Neural progenitor cell (in vitro differentiated cells): ENCODE measurements at regions not wholly inside any gene's neighbourhood (a gene's known extent, or its start where the extent isn't known, plus 50 kb on each side); places are given as distances from the start of the nearest gene placed in this dataset.

Source experiments
- DNase-seq: peaks from one replicate; pipeline ENCODE4 v3.0.0-alpha.2; 2016; ENCODE audit warnings: low spot score
- H2AFZ ChIP-seq: fragments of 200-600 bp; sonication (generic); replicated peaks from 2 replicates; pipeline ENCODE4 v1.6.1; 2016; ENCODE audit warnings: antibody characterized with exemption
- H3F3A ChIP-seq: fragments of 200-600 bp; sonication (generic); 2 replicates; pipeline ENCODE4 v1.6.1; 2016; ENCODE audit warnings: antibody characterized with exemption, low read depth
- H3K27ac ChIP-seq: fragments of 200-600 bp; sonication (generic); 2 replicates; pipeline ENCODE4 v1.5.1; 2016; ENCODE audit warnings: mild to moderate bottlenecking
- H3K27me3 ChIP-seq: fragments of 200-600 bp; sonication (generic); 2 replicates; pipeline ENCODE4 v1.6.1; 2016; ENCODE audit warnings: mild to moderate bottlenecking, moderate library complexity
- H3K36me3 ChIP-seq: fragments of 200-600 bp; sonication (generic); 2 replicates; pipeline ENCODE4 v1.5.1; 2016
- H3K4me1 ChIP-seq: fragments of 200-600 bp; sonication (generic); 2 replicates; pipeline ENCODE4 v1.6.1; 2016; ENCODE audit warnings: mixed run types
- H3K4me2 ChIP-seq: fragments of 200-600 bp; sonication (generic); 2 replicates; pipeline ENCODE4 v1.6.1; 2016
- H3K4me3 ChIP-seq: fragments of 200-600 bp; sonication (generic); 2 replicates; pipeline ENCODE4 v1.5.1; 2016
- H3K79me2 ChIP-seq: fragments of 200-600 bp; sonication (generic); 2 replicates; pipeline ENCODE4 v1.6.1; 2016; ENCODE audit warnings: low read depth
- H3K9ac ChIP-seq: fragments of 200-600 bp; sonication (generic); 2 replicates; pipeline ENCODE4 v1.6.1; 2016
- H3K9me3 ChIP-seq: fragments of 200-600 bp; sonication (generic); 2 replicates; pipeline ENCODE4 v1.5.1; 2016; ENCODE audit warnings: low read depth
- H4K20me1 ChIP-seq: fragments of 200-600 bp; sonication (generic); 2 replicates; pipeline ENCODE4 v1.6.1; 2016; ENCODE audit warnings: low read depth
- H3K27ac Mint-ChIP-seq: 3 replicates; pipeline ENCODE4 v1.8.0; 2021; ENCODE audit warnings: mixed read lengths
- H3K27me3 Mint-ChIP-seq: 2 replicates; pipeline ENCODE4 v1.8.0; 2022; ENCODE audit warnings: low read depth, mild to moderate bottlenecking, inconsistent platforms, moderate library complexity, mixed read lengths; ENCODE audit not compliant: insufficient read depth
- H3K36me3 Mint-ChIP-seq: 3 replicates; pipeline ENCODE4 v1.8.0; 2021; ENCODE audit warnings: mixed read lengths
- H3K4me1 Mint-ChIP-seq: 3 replicates; pipeline ENCODE4 v1.8.0; 2021; ENCODE audit warnings: mixed read lengths
- H3K4me3 Mint-ChIP-seq: 3 replicates; pipeline ENCODE4 v1.8.0; 2021; ENCODE audit warnings: mild to moderate bottlenecking, moderate library complexity, mixed read lengths
- H3K9me3 Mint-ChIP-seq: 3 replicates; pipeline ENCODE4 v1.8.0; 2020; ENCODE audit warnings: mixed read lengths
- EZH2 ChIP-seq: fragments of 200-600 bp; sonication (generic); IDR thresholded peaks from 2 replicates; pipeline ENCODE4 v1.6.1; 2017; ENCODE audit warnings: antibody characterized with exemption, mild to moderate bottlenecking, moderate library complexity
- EZH2phosphoT487 ChIP-seq: fragments of 200-600 bp; sonication (generic); IDR thresholded peaks from 2 replicates; pipeline ENCODE4 v1.6.1; 2017; ENCODE audit warnings: antibody characterized with exemption
- TF ChIP-seq, protein P1 (sequence below): fragments of 200-600 bp; sonication (generic); IDR thresholded peaks from 2 replicates; pipeline ENCODE4 v1.5.1; 2017; ENCODE audit warnings: antibody characterized with exemption, mild to moderate bottlenecking

DNA sequence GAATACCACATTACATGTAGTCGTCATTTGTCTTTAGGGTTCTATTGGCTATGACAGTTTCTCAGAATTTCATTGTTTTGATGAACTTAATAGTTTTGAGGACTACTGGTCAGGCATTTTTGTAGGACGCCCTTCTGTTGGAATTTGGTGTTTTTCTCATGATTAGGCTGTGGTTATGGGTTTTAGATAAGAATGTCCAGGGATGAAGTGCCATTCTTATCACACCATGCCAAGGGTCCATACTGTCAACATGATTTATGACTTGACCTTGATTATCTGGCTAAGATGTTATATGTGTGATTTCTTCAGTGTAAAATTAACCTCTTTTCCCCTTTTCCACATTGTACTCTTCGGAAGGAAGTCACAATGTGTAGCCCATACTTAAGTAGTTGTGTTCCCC is 135.3 kb downstream of the DIPK2A start:
- H3K9me3 Mint-ChIP-seq: no peaks in the 10 kb centered on the region

GRCh38 chr3:144107923-144108322 is 136.3 kb downstream of the DIPK2A start:
- Histone ChIP-seq H3K4me1 (peaks cover 26% of the 10 kb centered on the region), H4K20me1 (no peaks in the 10 kb centered on the region), H3K9me3 (no peaks in the 10 kb centered on the region), H3K4me2 (no peak overlapping the region), H3K27ac (no peak overlapping the region), H3K27me3 (no peaks in the 10 kb centered on the region), H3F3A (peaks cover 7% of the 10 kb centered on the region), H2AFZ (no peak overlapping the region), H3K9ac (no peak overlapping the region), H3K79me2 (no peaks in the 10 kb centered on the region), H3K36me3 (no peaks in the 10 kb centered on the region), H3K4me3 (no peak overlapping the region)
- Mint-ChIP-seq H3K4me1 (peaks cover 18% of the 10 kb centered on the region), H3K9me3 (no peaks in the 10 kb centered on the region), H3K27me3 (no peaks in the 10 kb centered on the region), H3K4me3 (no peak overlapping the region), H3K27ac (no peak overlapping the region), H3K36me3 (no peaks in the 10 kb centered on the region)
- TF ChIP-seq EZH2: no peak
- TF ChIP-seq, protein P1, sequence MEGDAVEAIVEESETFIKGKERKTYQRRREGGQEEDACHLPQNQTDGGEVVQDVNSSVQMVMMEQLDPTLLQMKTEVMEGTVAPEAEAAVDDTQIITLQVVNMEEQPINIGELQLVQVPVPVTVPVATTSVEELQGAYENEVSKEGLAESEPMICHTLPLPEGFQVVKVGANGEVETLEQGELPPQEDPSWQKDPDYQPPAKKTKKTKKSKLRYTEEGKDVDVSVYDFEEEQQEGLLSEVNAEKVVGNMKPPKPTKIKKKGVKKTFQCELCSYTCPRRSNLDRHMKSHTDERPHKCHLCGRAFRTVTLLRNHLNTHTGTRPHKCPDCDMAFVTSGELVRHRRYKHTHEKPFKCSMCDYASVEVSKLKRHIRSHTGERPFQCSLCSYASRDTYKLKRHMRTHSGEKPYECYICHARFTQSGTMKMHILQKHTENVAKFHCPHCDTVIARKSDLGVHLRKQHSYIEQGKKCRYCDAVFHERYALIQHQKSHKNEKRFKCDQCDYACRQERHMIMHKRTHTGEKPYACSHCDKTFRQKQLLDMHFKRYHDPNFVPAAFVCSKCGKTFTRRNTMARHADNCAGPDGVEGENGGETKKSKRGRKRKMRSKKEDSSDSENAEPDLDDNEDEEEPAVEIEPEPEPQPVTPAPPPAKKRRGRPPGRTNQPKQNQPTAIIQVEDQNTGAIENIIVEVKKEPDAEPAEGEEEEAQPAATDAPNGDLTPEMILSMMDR: no peak
- DNase-seq: no peak

More for the DNA sequence above, 135.3 kb downstream of the DIPK2A start:
- DNase-seq: no peak
- Mint-ChIP-seq H3K4me1 (peaks cover 14% of the 10 kb centered on the region), H3K36me3 (no peaks in the 10 kb centered on the region), H3K4me3 (no peak overlapping the region), H3K27ac (no peak overlapping the region), H3K27me3 (no peaks in the 10 kb centered on the region)
- Histone ChIP-seq H3K4me3 (no peak overlapping the region), H3K4me2 (no peak overlapping the region), H3K79me2 (no peaks in the 10 kb centered on the region), H3K9me3 (no peaks in the 10 kb centered on the region), H3K9ac (no peak overlapping the region), H2AFZ (no peak overlapping the region), H3K27ac (no peak overlapping the region), H3K27me3 (no peaks in the 10 kb centered on the region), H3K4me1 (peaks cover 19% of the 10 kb centered on the region), H3K36me3 (no peaks in the 10 kb centered on the region), H4K20me1 (no peaks in the 10 kb centered on the region), H3F3A (peaks cover 7% of the 10 kb centered on the region)
- TF ChIP-seq EZH2phosphoT487: no peak

- no peak for DNase-seq
- Histone ChIP-seq H3K4me1 (peaks cover 10% of the 10 kb centered on the region), H3K4me3 (no peak overlapping the region), H3K9me3 (no peaks in the 10 kb centered on the region), H2AFZ (no peak overlapping the region), H3F3A (no peaks in the 10 kb centered on the region), H3K79me2 (no peaks in the 10 kb centered on the region), H3K4me2 (no peak overlapping the region), H3K27ac (no peak overlapping the region), H3K36me3 (no peaks in the 10 kb centered on the region), H3K27me3 (no peaks in the 10 kb centered on the region), H3K9ac (no peak overlapping the region), H4K20me1 (no peaks in the 10 kb centered on the region)
- Mint-ChIP-seq H3K36me3 (no peaks in the 10 kb centered on the region), H3K4me1 (peaks cover 8% of the 10 kb centered on the region), H3K27me3 (no peaks in the 10 kb centered on the region), H3K4me3 (no peak overlapping the region), H3K27ac (peak overlapping the region; percentile 36), H3K9me3 (no peaks in the 10 kb centered on the region)
- TF ChIP-seq, protein P1: no peak
- TF ChIP-seq EZH2phosphoT487 (no peak), EZH2 (no peak)
Observed at GRCh38 chr3:144109944-144110343, 138.3 kb downstream of the DIPK2A start.

DNA sequence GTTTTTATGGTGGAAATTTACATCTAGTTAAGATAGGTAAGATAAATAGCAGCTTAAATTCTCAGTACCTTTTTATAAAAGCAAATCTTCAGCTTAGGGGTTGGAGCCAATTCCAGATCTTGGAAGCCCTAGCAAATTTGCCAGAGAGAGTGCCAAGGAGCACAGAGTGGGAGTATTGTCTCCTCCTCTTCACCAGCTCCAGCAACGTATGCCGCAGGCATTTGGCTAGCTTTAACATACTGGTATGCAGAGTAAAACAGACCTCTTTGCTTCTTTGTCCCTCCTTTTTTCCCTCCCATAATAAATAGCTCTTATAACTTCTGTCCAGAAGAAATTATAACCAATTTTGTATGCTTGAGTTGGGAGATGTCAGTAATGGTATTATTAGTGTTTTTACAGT is 140.4 kb downstream of the DIPK2A start:
- Histone ChIP-seq H3K27ac (no peak overlapping the region), H2AFZ (no peak overlapping the region)

More for the DNA sequence above, 140.4 kb downstream of the DIPK2A start:
- Histone ChIP-seq H3K9me3 (no peaks in the 10 kb centered on the region), H3K4me2 (no peak overlapping the region), H3K4me1 (peaks cover 8% of the 10 kb centered on the region), H3K36me3 (no peaks in the 10 kb centered on the region), H3K79me2 (no peaks in the 10 kb centered on the region), H4K20me1 (no peaks in the 10 kb centered on the region), H3K4me3 (no peak overlapping the region), H3F3A (no peaks in the 10 kb centered on the region), H3K27me3 (no peaks in the 10 kb centered on the region), H3K9ac (no peak overlapping the region)
- no peaks in the 10 kb centered on the region for H3K36me3 Mint-ChIP-seq
- no peak for DNase-seq
- peaks cover 12% of the 10 kb centered on the region for H3K4me1 Mint-ChIP-seq
- no peaks in the 10 kb centered on the region for H3K9me3 Mint-ChIP-seq
- TF ChIP-seq EZH2 (no peak), EZH2phosphoT487 (no peak)
- TF ChIP-seq, protein P1: no peak
- H3K27me3 Mint-ChIP-seq: no peaks in the 10 kb centered on the region
- H3K4me3 Mint-ChIP-seq: no peak overlapping the region
- no peak overlapping the region for H3K27ac Mint-ChIP-seq
